SKM-1 treated with dmso at 0.1 percent for 144 hours (cell line): ENCODE measurements at regions not wholly inside any gene's neighbourhood (a gene's known extent, or its start where the extent isn't known, plus 50 kb on each side); places are given as distances from the start of the nearest gene placed in this dataset.
"Not testable (repeated sequence)": the region's sequence is repeated elsewhere in the genome, so short reads cannot be mapped to it uniquely, and the experiment has no call there.

Experiments used
- DNase-seq: peaks from one replicate; lab custom pipeline; 2025; ENCODE audit not compliant: unreplicated experiment; lab: John Stamatoyannopoulos, UW

GRCh38 chr5:14995229-14995628 is 123.7 kb upstream of the ANKH start:
- DNase-seq = no peak

- DNase-seq = not testable (repeated sequence)
These were observed 122.0 kb upstream of the ANKH start for GRCh38 chr5:14993459-14994133.

GRCh38 chr5:14992751-14993458 is 121.3 kb upstream of the ANKH start:
- not testable (repeated sequence) for DNase-seq

GRCh38 chr5:14988223-14988622 is 116.6 kb upstream of the ANKH start:
- no peak for DNase-seq

- DNase-seq = no peak
These were observed 114.8 kb upstream of the ANKH start for GRCh38 chr5:14986413-14986812.

GRCh38 chr5:14983666-14984441 is 112.3 kb upstream of the ANKH start:
- no peak for DNase-seq

GRCh38 chr5:14980698-14981097 is 109.1 kb upstream of the ANKH start:
- DNase-seq = no peak

GRCh38 chr5:14977058-14977685 is 105.6 kb upstream of the ANKH start:
- DNase-seq = no peak

GRCh38 chr5:14976486-14976885 is 104.9 kb upstream of the ANKH start:
- no peak for DNase-seq

- no peak for DNase-seq
These were observed 100.3 kb upstream of the ANKH start for GRCh38 chr5:14971873-14972272.

- no peak for DNase-seq
These were observed 97.2 kb upstream of the ANKH start for GRCh38 chr5:14968796-14969195.

GRCh38 chr5:14967166-14967565 is 95.6 kb upstream of the ANKH start:
- DNase-seq = no peak

GRCh38 chr5:14965815-14966214 is 94.2 kb upstream of the ANKH start:
- no peak for DNase-seq

GRCh38 chr5:14962604-14963003 is 91.0 kb upstream of the ANKH start:
- no peak for DNase-seq

- no peak for DNase-seq
These were observed 88.5 kb upstream of the ANKH start for GRCh38 chr5:14960120-14960462.

GRCh38 chr5:14959399-14960119 is 88.0 kb upstream of the ANKH start:
- no peak for DNase-seq

- DNase-seq = no peak
These were observed 86.6 kb upstream of the ANKH start for GRCh38 chr5:14958188-14958587.

GRCh38 chr5:14956423-14957046 is 85.0 kb upstream of the ANKH start:
- DNase-seq = no peak

GRCh38 chr5:14954616-14955343 is 83.2 kb upstream of the ANKH start:
- no peak for DNase-seq

GRCh38 chr5:14954216-14954615 is 82.6 kb upstream of the ANKH start:
- no peak for DNase-seq
